GM06990 (cell line): ENCODE measurements at regions not wholly inside any gene's neighbourhood (a gene's known extent, or its start where the extent isn't known, plus 50 kb on each side); places are given as distances from the start of the nearest gene placed in this dataset.

Experiments used
- DNase-seq: peaks from one replicate; pipeline ENCODE4 v3.0.0-alpha.2; 2011; ENCODE audit not compliant: insufficient read length; ENCODE audit errors: extremely low read depth
- H3K27me3 ChIP-seq: replicated peaks from 2 replicates; pipeline ENCODE4 v1.6.0; 2011; ENCODE audit warnings: low read length; ENCODE audit not compliant: control insufficient read depth, insufficient read depth
- H3K36me3 ChIP-seq: 2 replicates; pipeline ENCODE4 v1.5.1; 2011; ENCODE audit warnings: low read length; ENCODE audit not compliant: control insufficient read depth, insufficient read depth
- H3K4me3 ChIP-seq: replicated peaks from 2 replicates; pipeline ENCODE4 v1.5.1; 2011; ENCODE audit warnings: low read depth, mild to moderate bottlenecking, control low read depth, low read length
- CTCF ChIP-seq: IDR thresholded peaks from 2 replicates; pipeline ENCODE4 v1.5.1; 2011; ENCODE audit warnings: low read length, control low read depth, mild to moderate bottlenecking, inconsistent platforms; ENCODE audit not compliant: insufficient read depth, poor library complexity, severe bottlenecking

GRCh38 chr9:129359162-129359811 is 181.2 kb upstream of the IER5L start:
- Histone ChIP-seq H3K36me3 (no peaks in the 10 kb centered on the region), H3K4me3 (no peak overlapping the region), H3K27me3 (no peaks in the 10 kb centered on the region; the same call in 1 of the 2 replicates)
- no peak for TF ChIP-seq CTCF
- no peak for DNase-seq

- TF ChIP-seq CTCF, result no peak
- no peak for DNase-seq
- H3K36me3 ChIP-seq, result no peaks in the 10 kb centered on the region
- no peak overlapping the region for H3K4me3 ChIP-seq
- no peaks in the 10 kb centered on the region; the same call in 1 of the 2 replicates for H3K27me3 ChIP-seq
Observed at GRCh38 chr9:129358621-129359154, 180.6 kb upstream of the IER5L start.

GRCh38 chr9:129357773-129358245 is 179.7 kb upstream of the IER5L start:
- Histone ChIP-seq H3K36me3 (no peaks in the 10 kb centered on the region), H3K4me3 (no peak overlapping the region), H3K27me3 (no peaks in the 10 kb centered on the region; the same call in 1 of the 2 replicates)
- DNase-seq, result no peak
- no peak for TF ChIP-seq CTCF

GRCh38 chr9:129356871-129357772 is 179.1 kb upstream of the IER5L start:
- H3K27me3 ChIP-seq, result no peaks in the 10 kb centered on the region; the same call in 1 of the 2 replicates
- DNase-seq, result no peak
- no peaks in the 10 kb centered on the region for H3K36me3 ChIP-seq
- TF ChIP-seq CTCF, result no peak
- H3K4me3 ChIP-seq, result no peak overlapping the region

GRCh38 chr9:129355631-129356030 is 177.6 kb upstream of the IER5L start:
- Histone ChIP-seq H3K4me3 (no peak overlapping the region), H3K36me3 (no peaks in the 10 kb centered on the region), H3K27me3 (no peaks in the 10 kb centered on the region; the same call in 1 of the 2 replicates)
- no peak for DNase-seq
- no peak for TF ChIP-seq CTCF
